K562 (cell line): ENCODE measurements at regions not wholly inside any gene's neighbourhood (a gene's known extent, or its start where the extent isn't known, plus 50 kb on each side); places are given as distances from the start of the nearest gene placed in this dataset.

Experiments used
- YBX1 ChIP-seq: fragments of 450-650 bp; IDR thresholded peaks from 2 replicates; pipeline ENCODE4 v1.7.1; 2016; ENCODE audit warnings: mild to moderate bottlenecking
- ZBTB40 ChIP-seq, 2 experiments: fragments of 450-650 bp in 1 of 2; sonication (generic) in 1 of 2; formaldehyde crosslinking in 1 of 2; IDR thresholded peaks; 2 replicates each; pipeline versions ENCODE4 v1.7.1 to v1.9.0; 2016 to 2022; ENCODE audit warnings: inconsistent platforms in 1 of 2, mild to moderate bottlenecking in 1 of 2, missing genetic modification reagents in 1 of 2
- ZNF253 ChIP-seq: fragments of 250-450 bp; sonication (Bioruptor Pico); conservative IDR thresholded peaks from 2 replicates; pipeline ENCODE4 v1.6.1; 2021; ENCODE audit warnings: mild to moderate bottlenecking

- no peak for TF ChIP-seq ZBTB40 (IDR thresholded peaks at IDR 0.05)
- no peak for TF ChIP-seq ZBTB40 (CRISPR knock-in tag; IDR thresholded peaks at IDR 0.05)
- no peak for TF ChIP-seq ZNF253 (CRISPR knock-in tag)
- TF ChIP-seq YBX1 = no peak
Measured at GRCh38 chr18:25435149-25435782, 83.3 kb upstream of the ZNF521 start (continued).
